SK-N-SH (cell line): ENCODE measurements at regions not wholly inside any gene's neighbourhood (a gene's known extent, or its start where the extent isn't known, plus 50 kb on each side); places are given as distances from the start of the nearest gene placed in this dataset.

Source experiments
- GABPA ChIP-seq: IDR thresholded peaks from 2 replicates; pipeline ENCODE4 v1.4.0; 2012; ENCODE audit warnings: low read depth, mild to moderate bottlenecking
- JUND ChIP-seq: IDR thresholded peaks from 2 replicates; pipeline ENCODE4 v1.4.0; 2012
- RFX5 ChIP-seq: IDR thresholded peaks from 2 replicates; pipeline ENCODE4 v1.6.1; 2012; ENCODE audit warnings: mild to moderate bottlenecking, improper control_type of control experiment, low read length
- SMC3 ChIP-seq: IDR thresholded peaks from 2 replicates; pipeline ENCODE4 v1.6.1; 2012; ENCODE audit warnings: low read depth, low read length, improper control_type of control experiment
- TF ChIP-seq, protein P1 (sequence below): IDR thresholded peaks from 2 replicates; pipeline ENCODE4 v1.6.1; 2012; ENCODE audit warnings: mild to moderate bottlenecking, low read depth, low read length, moderate library complexity
- TF ChIP-seq, protein P2 (sequence below): IDR thresholded peaks from 2 replicates; pipeline ENCODE4 v1.4.0; 2012; ENCODE audit warnings: low read depth, borderline replicate concordance
- TF ChIP-seq, protein P3 (sequence below): fragments of 150-350 bp; IDR thresholded peaks from 2 replicates; pipeline ENCODE4 v1.6.1; 2016; ENCODE audit warnings: mild to moderate bottlenecking, low read depth, low read length

DNA sequence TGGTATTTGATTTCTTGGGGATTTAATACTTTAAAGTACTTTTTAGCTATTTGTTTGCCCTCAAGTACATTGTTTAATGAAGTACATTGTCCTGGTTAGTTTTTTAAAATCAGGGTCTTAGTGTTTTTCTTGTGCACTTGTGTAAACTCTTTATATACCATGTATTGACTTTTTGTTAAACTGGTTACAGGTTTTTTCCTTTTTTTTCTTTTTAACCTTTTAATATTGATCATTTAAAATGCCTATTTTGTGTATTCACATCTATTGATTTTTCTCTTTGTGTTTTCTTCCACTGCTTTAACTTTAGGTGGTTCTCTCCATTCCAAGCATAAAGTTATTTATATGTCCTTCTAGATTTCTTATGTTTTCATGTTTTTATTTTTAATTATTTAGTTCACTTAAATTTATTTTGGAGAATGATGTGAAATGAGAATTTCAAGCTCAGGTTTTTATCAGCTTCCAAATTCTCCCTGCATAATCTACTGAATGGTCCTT lies 84.5 kb upstream of the MYCN start:
- TF ChIP-seq SMC3 (no peak), JUND (no peak), GABPA (no peak), RFX5 (no peak)
- TF ChIP-seq, protein P1, sequence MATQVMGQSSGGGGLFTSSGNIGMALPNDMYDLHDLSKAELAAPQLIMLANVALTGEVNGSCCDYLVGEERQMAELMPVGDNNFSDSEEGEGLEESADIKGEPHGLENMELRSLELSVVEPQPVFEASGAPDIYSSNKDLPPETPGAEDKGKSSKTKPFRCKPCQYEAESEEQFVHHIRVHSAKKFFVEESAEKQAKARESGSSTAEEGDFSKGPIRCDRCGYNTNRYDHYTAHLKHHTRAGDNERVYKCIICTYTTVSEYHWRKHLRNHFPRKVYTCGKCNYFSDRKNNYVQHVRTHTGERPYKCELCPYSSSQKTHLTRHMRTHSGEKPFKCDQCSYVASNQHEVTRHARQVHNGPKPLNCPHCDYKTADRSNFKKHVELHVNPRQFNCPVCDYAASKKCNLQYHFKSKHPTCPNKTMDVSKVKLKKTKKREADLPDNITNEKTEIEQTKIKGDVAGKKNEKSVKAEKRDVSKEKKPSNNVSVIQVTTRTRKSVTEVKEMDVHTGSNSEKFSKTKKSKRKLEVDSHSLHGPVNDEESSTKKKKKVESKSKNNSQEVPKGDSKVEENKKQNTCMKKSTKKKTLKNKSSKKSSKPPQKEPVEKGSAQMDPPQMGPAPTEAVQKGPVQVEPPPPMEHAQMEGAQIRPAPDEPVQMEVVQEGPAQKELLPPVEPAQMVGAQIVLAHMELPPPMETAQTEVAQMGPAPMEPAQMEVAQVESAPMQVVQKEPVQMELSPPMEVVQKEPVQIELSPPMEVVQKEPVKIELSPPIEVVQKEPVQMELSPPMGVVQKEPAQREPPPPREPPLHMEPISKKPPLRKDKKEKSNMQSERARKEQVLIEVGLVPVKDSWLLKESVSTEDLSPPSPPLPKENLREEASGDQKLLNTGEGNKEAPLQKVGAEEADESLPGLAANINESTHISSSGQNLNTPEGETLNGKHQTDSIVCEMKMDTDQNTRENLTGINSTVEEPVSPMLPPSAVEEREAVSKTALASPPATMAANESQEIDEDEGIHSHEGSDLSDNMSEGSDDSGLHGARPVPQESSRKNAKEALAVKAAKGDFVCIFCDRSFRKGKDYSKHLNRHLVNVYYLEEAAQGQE = no peak
- TF ChIP-seq, protein P2, sequence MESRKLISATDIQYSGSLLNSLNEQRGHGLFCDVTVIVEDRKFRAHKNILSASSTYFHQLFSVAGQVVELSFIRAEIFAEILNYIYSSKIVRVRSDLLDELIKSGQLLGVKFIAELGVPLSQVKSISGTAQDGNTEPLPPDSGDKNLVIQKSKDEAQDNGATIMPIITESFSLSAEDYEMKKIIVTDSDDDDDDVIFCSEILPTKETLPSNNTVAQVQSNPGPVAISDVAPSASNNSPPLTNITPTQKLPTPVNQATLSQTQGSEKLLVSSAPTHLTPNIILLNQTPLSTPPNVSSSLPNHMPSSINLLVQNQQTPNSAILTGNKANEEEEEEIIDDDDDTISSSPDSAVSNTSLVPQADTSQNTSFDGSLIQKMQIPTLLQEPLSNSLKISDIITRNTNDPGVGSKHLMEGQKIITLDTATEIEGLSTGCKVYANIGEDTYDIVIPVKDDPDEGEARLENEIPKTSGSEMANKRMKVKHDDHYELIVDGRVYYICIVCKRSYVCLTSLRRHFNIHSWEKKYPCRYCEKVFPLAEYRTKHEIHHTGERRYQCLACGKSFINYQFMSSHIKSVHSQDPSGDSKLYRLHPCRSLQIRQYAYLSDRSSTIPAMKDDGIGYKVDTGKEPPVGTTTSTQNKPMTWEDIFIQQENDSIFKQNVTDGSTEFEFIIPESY = no peak
- TF ChIP-seq, protein P3, sequence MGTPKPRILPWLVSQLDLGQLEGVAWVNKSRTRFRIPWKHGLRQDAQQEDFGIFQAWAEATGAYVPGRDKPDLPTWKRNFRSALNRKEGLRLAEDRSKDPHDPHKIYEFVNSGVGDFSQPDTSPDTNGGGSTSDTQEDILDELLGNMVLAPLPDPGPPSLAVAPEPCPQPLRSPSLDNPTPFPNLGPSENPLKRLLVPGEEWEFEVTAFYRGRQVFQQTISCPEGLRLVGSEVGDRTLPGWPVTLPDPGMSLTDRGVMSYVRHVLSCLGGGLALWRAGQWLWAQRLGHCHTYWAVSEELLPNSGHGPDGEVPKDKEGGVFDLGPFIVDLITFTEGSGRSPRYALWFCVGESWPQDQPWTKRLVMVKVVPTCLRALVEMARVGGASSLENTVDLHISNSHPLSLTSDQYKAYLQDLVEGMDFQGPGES = no peak
